ENCODE measurements at regions not wholly inside any gene's neighbourhood (a gene's known extent, or its start where the extent isn't known, plus 50 kb on each side); places are given as distances from the start of the nearest gene placed in this dataset.

GRCh38 chr3:6733699-6734394 is 127.1 kb upstream of the GRM7 start:
- Histone ChIP-seq H3K27me3 (ENCODE audit: low read depth) (no peaks in the 10 kb centered on the region), H3K4me1 (no peaks in the 10 kb centered on the region), H3K4me3 (no peak overlapping the region), H3K9me3 (replicated peaks) (no peaks in the 10 kb centered on the region), H3K27ac (replicated peaks) (no peak overlapping the region), H3K36me3 (no peaks in the 10 kb centered on the region)
- intact Hi-C loops (cut with micrococcal nuclease): no loop called here
- no peak for DNase-seq
- TF ChIP-seq CTCF (IDR thresholded peaks at IDR 0.05; ENCODE audit: borderline replicate concordance): no peak

GRCh38 chr3:6734395-6734746 is 126.5 kb upstream of the GRM7 start:
- no peak for DNase-seq
- intact Hi-C loops (cut with micrococcal nuclease): no loop called here
- H3K27ac ChIP-seq (replicated peaks): no peak overlapping the region
- no peaks in the 10 kb centered on the region for H3K36me3 ChIP-seq
- TF ChIP-seq CTCF (IDR thresholded peaks at IDR 0.05; ENCODE audit: borderline replicate concordance): no peak
- no peaks in the 10 kb centered on the region for H3K4me1 ChIP-seq
- no peak overlapping the region for H3K4me3 ChIP-seq
- H3K27me3 ChIP-seq (ENCODE audit: low read depth): no peaks in the 10 kb centered on the region
- no peaks in the 10 kb centered on the region for H3K9me3 ChIP-seq (replicated peaks)

GRCh38 chr3:6736836-6737629 is 123.9 kb upstream of the GRM7 start:
- no peak overlapping the region for H3K27ac ChIP-seq (replicated peaks)
- no peaks in the 10 kb centered on the region for H3K9me3 ChIP-seq (replicated peaks)
- intact Hi-C loops (cut with micrococcal nuclease): no loop called here
- H3K4me1 ChIP-seq: no peaks in the 10 kb centered on the region
- TF ChIP-seq CTCF (IDR thresholded peaks at IDR 0.05; ENCODE audit: borderline replicate concordance): no peak
- no peak overlapping the region for H3K4me3 ChIP-seq
- no peaks in the 10 kb centered on the region for H3K27me3 ChIP-seq (ENCODE audit: low read depth)
- no peaks in the 10 kb centered on the region for H3K36me3 ChIP-seq
- no peak for DNase-seq

GRCh38 chr3:6737630-6738029 is 123.3 kb upstream of the GRM7 start:
- no peak for TF ChIP-seq CTCF (IDR thresholded peaks at IDR 0.05; ENCODE audit: borderline replicate concordance)
- Histone ChIP-seq H3K4me3 (no peak overlapping the region), H3K27ac (replicated peaks) (no peak overlapping the region), H3K9me3 (replicated peaks) (no peaks in the 10 kb centered on the region), H3K27me3 (ENCODE audit: low read depth) (no peaks in the 10 kb centered on the region), H3K4me1 (no peaks in the 10 kb centered on the region), H3K36me3 (no peaks in the 10 kb centered on the region)
- intact Hi-C loops (cut with micrococcal nuclease): no loop called here
- no peak for DNase-seq

- no peaks in the 10 kb centered on the region for H3K36me3 ChIP-seq
- no peaks in the 10 kb centered on the region for H3K27me3 ChIP-seq (ENCODE audit: low read depth)
- intact Hi-C loops (cut with micrococcal nuclease): no loop called here
- H3K4me1 ChIP-seq: no peaks in the 10 kb centered on the region
- TF ChIP-seq CTCF (IDR thresholded peaks at IDR 0.05; ENCODE audit: borderline replicate concordance): no peak
- no peaks in the 10 kb centered on the region for H3K9me3 ChIP-seq (replicated peaks)
- no peak overlapping the region for H3K27ac ChIP-seq (replicated peaks)
- no peak overlapping the region for H3K4me3 ChIP-seq
- no peak for DNase-seq
Observed at GRCh38 chr3:6739288-6739687, 121.6 kb upstream of the GRM7 start.

All from left ventricle myocardium inferior (tissue), 1 donor.